ENCODE measurements at regions not wholly inside any gene's neighbourhood (a gene's known extent, or its start where the extent isn't known, plus 50 kb on each side); places are given as distances from the start of the nearest gene placed in this dataset.

DNA sequence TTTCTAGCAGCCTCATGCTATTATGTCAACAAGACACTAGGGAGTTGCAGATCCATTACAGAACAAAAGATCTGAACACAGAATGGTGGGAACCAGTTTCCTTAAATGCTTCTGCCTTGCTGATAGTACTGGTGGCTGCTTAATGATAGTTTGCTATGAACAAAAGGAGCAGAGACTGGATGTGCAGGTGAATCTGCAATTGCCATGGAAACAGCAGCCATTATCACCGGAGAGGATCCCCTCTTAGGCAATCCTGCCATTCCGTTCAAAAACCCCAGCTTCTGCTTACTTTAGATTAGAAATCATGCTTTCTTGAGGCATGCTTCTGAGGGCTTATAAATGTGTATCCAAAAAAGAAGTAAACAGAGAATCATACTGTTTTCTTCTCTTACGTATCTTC is 80.0 kb upstream of the PRKAR2B start:
- H3K36me3 ChIP-seq (ENCODE audit: control insufficient read depth, low read length), result no peaks in the 10 kb centered on the region; the same call in 1 of the 2 replicates
- no peaks in the 10 kb centered on the region; the same call in 1 of the 2 replicates for H3K9me3 ChIP-seq (ENCODE audit: control insufficient read depth, insufficient read depth, low read length)
- no peaks in the 10 kb centered on the region for H4K20me1 ChIP-seq (ENCODE audit: control insufficient read depth, insufficient read depth, low read depth, low read length)
- H3K27ac ChIP-seq (ENCODE audit: low read depth, low read length), result no peak overlapping the region
- no peaks in the 10 kb centered on the region for H3K79me2 ChIP-seq (ENCODE audit: control insufficient read depth, low read length)
- H3K9me2 ChIP-seq (replicated peaks; ENCODE audit: control insufficient read depth, low read length), result no peaks in the 10 kb centered on the region
- no peaks in the 10 kb centered on the region for H3K27me3 ChIP-seq (ENCODE audit: control insufficient read depth, low read length)
- peaks cover 9% of the 10 kb centered on the region for H3F3A ChIP-seq (ENCODE audit: control insufficient read depth, insufficient read depth)
- peak overlapping the region; percentile 73 for H3K4me2 ChIP-seq (ENCODE audit: low read length)
- no peak overlapping the region for H3K4me3 ChIP-seq (ENCODE audit: low read length)
- TF ChIP-seq, protein P1, sequence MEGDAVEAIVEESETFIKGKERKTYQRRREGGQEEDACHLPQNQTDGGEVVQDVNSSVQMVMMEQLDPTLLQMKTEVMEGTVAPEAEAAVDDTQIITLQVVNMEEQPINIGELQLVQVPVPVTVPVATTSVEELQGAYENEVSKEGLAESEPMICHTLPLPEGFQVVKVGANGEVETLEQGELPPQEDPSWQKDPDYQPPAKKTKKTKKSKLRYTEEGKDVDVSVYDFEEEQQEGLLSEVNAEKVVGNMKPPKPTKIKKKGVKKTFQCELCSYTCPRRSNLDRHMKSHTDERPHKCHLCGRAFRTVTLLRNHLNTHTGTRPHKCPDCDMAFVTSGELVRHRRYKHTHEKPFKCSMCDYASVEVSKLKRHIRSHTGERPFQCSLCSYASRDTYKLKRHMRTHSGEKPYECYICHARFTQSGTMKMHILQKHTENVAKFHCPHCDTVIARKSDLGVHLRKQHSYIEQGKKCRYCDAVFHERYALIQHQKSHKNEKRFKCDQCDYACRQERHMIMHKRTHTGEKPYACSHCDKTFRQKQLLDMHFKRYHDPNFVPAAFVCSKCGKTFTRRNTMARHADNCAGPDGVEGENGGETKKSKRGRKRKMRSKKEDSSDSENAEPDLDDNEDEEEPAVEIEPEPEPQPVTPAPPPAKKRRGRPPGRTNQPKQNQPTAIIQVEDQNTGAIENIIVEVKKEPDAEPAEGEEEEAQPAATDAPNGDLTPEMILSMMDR (IDR thresholded peaks at IDR 0.05; ENCODE audit: low read depth, low read length, poor library complexity, severe bottlenecking), result no peak
- no peak for TF ChIP-seq EZH2phosphoT487 (IDR thresholded peaks at IDR 0.05; ENCODE audit: borderline replicate concordance, low read length)
- peaks cover 76% of the 10 kb centered on the region for H3K4me1 ChIP-seq (ENCODE audit: control insufficient read depth, low read length)

DNA sequence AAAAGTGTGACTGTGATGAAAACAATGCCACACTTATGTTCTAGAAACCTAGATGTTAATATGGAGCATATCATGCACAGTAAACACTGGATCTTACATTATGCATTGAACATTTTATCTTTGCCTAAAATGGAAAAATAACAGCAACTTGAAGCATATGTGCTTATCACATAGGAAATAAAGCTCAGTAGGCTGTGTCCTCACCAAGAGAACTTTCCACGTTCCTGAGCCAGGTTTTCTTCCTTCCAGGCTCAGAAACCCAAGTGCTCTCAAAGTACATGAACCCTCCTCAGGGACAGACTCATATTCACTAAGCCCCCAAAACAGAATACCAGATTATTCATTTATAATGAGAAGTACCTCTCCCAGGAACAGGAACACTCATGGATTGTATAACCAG is 79.4 kb upstream of the PRKAR2B start:
- Histone ChIP-seq H4K20me1 (ENCODE audit: control insufficient read depth, insufficient read depth, low read depth, low read length) (no peaks in the 10 kb centered on the region), H3K4me2 (ENCODE audit: low read length) (no peak overlapping the region), H3K36me3 (ENCODE audit: control insufficient read depth, low read length) (no peaks in the 10 kb centered on the region; the same call in 1 of the 2 replicates), H3K9me2 (replicated peaks; ENCODE audit: control insufficient read depth, low read length) (no peaks in the 10 kb centered on the region), H3K4me3 (ENCODE audit: low read length) (no peak overlapping the region), H3K9me3 (ENCODE audit: control insufficient read depth, insufficient read depth, low read length) (no peaks in the 10 kb centered on the region; the same call in 1 of the 2 replicates), H3K27ac (ENCODE audit: low read depth, low read length) (no peak overlapping the region), H3F3A (ENCODE audit: control insufficient read depth, insufficient read depth) (peaks cover 9% of the 10 kb centered on the region), H3K27me3 (ENCODE audit: control insufficient read depth, low read length) (no peaks in the 10 kb centered on the region), H3K4me1 (ENCODE audit: control insufficient read depth, low read length) (peaks cover 69% of the 10 kb centered on the region), H3K79me2 (ENCODE audit: control insufficient read depth, low read length) (no peaks in the 10 kb centered on the region)
- TF ChIP-seq, protein P1 (IDR thresholded peaks at IDR 0.05; ENCODE audit: low read depth, low read length, poor library complexity, severe bottlenecking), result no peak
- TF ChIP-seq EZH2phosphoT487 (IDR thresholded peaks at IDR 0.05; ENCODE audit: borderline replicate concordance, low read length), result no peak

DNA sequence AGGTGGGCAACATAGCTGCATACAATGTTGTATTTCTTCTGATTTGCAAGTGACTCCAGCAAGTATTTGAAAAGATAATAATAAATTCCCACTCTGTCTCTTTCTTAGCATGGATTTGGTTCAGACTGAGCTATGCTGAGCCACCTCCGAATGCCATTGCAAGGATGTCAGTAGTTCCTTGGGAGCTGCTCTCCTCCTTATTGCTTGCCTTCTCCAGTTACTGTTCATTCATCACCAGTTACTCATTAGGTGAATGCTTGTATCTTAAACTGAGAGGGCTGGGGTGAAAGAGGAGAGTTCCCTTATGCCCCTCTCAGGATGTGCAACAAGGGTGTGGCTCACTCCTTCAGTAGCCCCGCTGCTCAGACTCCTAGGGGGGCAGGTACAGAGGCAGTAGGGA is 78.4 kb upstream of the PRKAR2B start:
- Histone ChIP-seq H3F3A (ENCODE audit: control insufficient read depth, insufficient read depth) (peaks cover 15% of the 10 kb centered on the region), H4K20me1 (ENCODE audit: control insufficient read depth, insufficient read depth, low read depth, low read length) (no peaks in the 10 kb centered on the region), H3K4me2 (ENCODE audit: low read length) (no peak overlapping the region), H3K79me2 (ENCODE audit: control insufficient read depth, low read length) (no peaks in the 10 kb centered on the region), H3K27ac (ENCODE audit: low read depth, low read length) (no peak overlapping the region), H3K4me3 (ENCODE audit: low read length) (no peak overlapping the region), H3K4me1 (ENCODE audit: control insufficient read depth, low read length) (peaks cover 59% of the 10 kb centered on the region), H3K9me3 (ENCODE audit: control insufficient read depth, insufficient read depth, low read length) (no peaks in the 10 kb centered on the region; the same call in 1 of the 2 replicates), H3K27me3 (ENCODE audit: control insufficient read depth, low read length) (no peaks in the 10 kb centered on the region), H3K9me2 (replicated peaks; ENCODE audit: control insufficient read depth, low read length) (no peaks in the 10 kb centered on the region), H3K36me3 (ENCODE audit: control insufficient read depth, low read length) (no peaks in the 10 kb centered on the region; the same call in 1 of the 2 replicates)
- TF ChIP-seq, protein P1 (IDR thresholded peaks at IDR 0.05; ENCODE audit: low read depth, low read length, poor library complexity, severe bottlenecking), result no peak
- no peak for TF ChIP-seq EZH2phosphoT487 (IDR thresholded peaks at IDR 0.05; ENCODE audit: borderline replicate concordance, low read length)

Measured in DOHH2 (cell line).